ENCODE measurements at regions not wholly inside any gene's neighbourhood (a gene's known extent, or its start where the extent isn't known, plus 50 kb on each side); places are given as distances from the start of the nearest gene placed in this dataset.

- H3K4me2 ChIP-seq (ENCODE audit: insufficient read depth, insufficient read length, low read length) = no peak overlapping the region
- no peak overlapping the region for H2AK5ac ChIP-seq (ENCODE audit: insufficient read length, low read length)
- no peak overlapping the region for H3K27ac ChIP-seq (ENCODE audit: insufficient read length, low read depth, low read length)
- no peaks in the 10 kb centered on the region for H3K23me2 ChIP-seq (ENCODE audit: insufficient read length, low read depth, low read length, poor library complexity, severe bottlenecking)
- no peaks in the 10 kb centered on the region for H3K79me1 ChIP-seq (ENCODE audit: insufficient read depth, low read depth, low read length, poor library complexity, severe bottlenecking)
- H3K27ac Mint-ChIP-seq = no peak overlapping the region
- H2AFZ ChIP-seq (ENCODE audit: low read length) = no peak overlapping the region
- no peak overlapping the region for H2BK5ac ChIP-seq (ENCODE audit: insufficient read length, low read length)
- no peaks in the 10 kb centered on the region for H3K27me3 Mint-ChIP-seq (ENCODE audit: low read depth)
- no peak overlapping the region for H3K18ac ChIP-seq (ENCODE audit: insufficient read length, low read depth, low read length)
- H3K4me3 Mint-ChIP-seq = no peak overlapping the region
- no peak overlapping the region for H2BK120ac ChIP-seq (ENCODE audit: low read depth, low read length, poor library complexity, severe bottlenecking)
- H3K27me3 ChIP-seq (ENCODE audit: insufficient read depth, low read length) = no peaks in the 10 kb centered on the region
- H4K5ac ChIP-seq (ENCODE audit: insufficient read length, low read depth, low read length) = no peak overlapping the region
- no peak overlapping the region for H3K56ac ChIP-seq (ENCODE audit: insufficient read length, low read depth, low read length)
- H3K23ac ChIP-seq (ENCODE audit: insufficient read length, low read depth, low read length) = no peak overlapping the region
- no peak overlapping the region for H3K4ac ChIP-seq (ENCODE audit: low read depth, low read length)
- H2BK12ac ChIP-seq (ENCODE audit: insufficient read length, low read depth, low read length) = no peak overlapping the region
- TF ChIP-seq CTCF (conservative IDR thresholded peaks at IDR 0.05) = no peak
- peaks cover 10 to 14% of the 10 kb centered on the region in 2 experiments for H3K4me1 Mint-ChIP-seq
- H3K9me3 Mint-ChIP-seq = peaks cover 0 to 3% of the 10 kb centered on the region in 2 experiments; a peak in 3 of 5 replicates
- H3K36me3 Mint-ChIP-seq (ENCODE audit: insufficient read depth in 1 of 3, low read depth in 3 of 3) = peaks cover 0 to 3% (median 0%) of the 10 kb centered on the region in 3 experiments; a peak in 2 of 7 replicates
- H3K14ac ChIP-seq (ENCODE audit: insufficient read depth, low read length) = no peak overlapping the region
- no peak overlapping the region for H2BK20ac ChIP-seq (ENCODE audit: low read depth, low read length, poor library complexity, severe bottlenecking)
- DNase-seq = no peak
- no peaks in the 10 kb centered on the region for H3K9me3 ChIP-seq (ENCODE audit: control insufficient read depth, low read depth, low read length)
- H3K9ac ChIP-seq (ENCODE audit: extremely low read depth, insufficient read length, low read length) = no peak overlapping the region
- no peak overlapping the region for H4K8ac ChIP-seq (replicated peaks; ENCODE audit: insufficient read length, low read depth, low read length)
- H4K20me1 ChIP-seq (ENCODE audit: control insufficient read depth, insufficient read depth, insufficient read length) = no peaks in the 10 kb centered on the region
- H3T11ph ChIP-seq (ENCODE audit: low read length) = no peak overlapping the region
- H4K91ac ChIP-seq (ENCODE audit: insufficient read length, low read depth, low read length) = no peak overlapping the region
- H2BK15ac ChIP-seq (ENCODE audit: low read depth, low read length) = no peak overlapping the region
- H3K4me1 ChIP-seq (ENCODE audit: insufficient read depth, low read length) = peaks cover 2% of the 10 kb centered on the region; the same call in 1 of the 2 replicates
- no CpG with 5 or more reads among the region's 1 CpG for WGBS (ENCODE audit: extremely low coverage, insufficient read length, low lambda C conversion rate)
- no peaks in the 10 kb centered on the region for H3K79me2 ChIP-seq (ENCODE audit: insufficient read depth, low read length)
Measured at GRCh38 chr4:18931643-18932377, 910.3 kb upstream of the LCORL start.
